Bronchial epithelial cell (primary cell): ENCODE measurements at regions not wholly inside any gene's neighbourhood (a gene's known extent, or its start where the extent isn't known, plus 50 kb on each side); places are given as distances from the start of the nearest gene placed in this dataset.
A peak's percentile ranks its signal among the peaks of the same experiment; 100 is the strongest.

Experiments
- DNase-seq: peaks from one replicate; pipeline ENCODE4 v3.0.0-alpha.2; 2010; ENCODE audit warnings: low read depth
- FAIRE-seq: peaks from 2 replicates; lab custom pipeline; 2011; peaks lifted over from hg19 to GRCh38; lab: Jason Lieb, UNC
- H3K27me3 ChIP-seq: 2 replicates; pipeline ENCODE4 v1.5.1; 2011; ENCODE audit warnings: low read length; ENCODE audit not compliant: control insufficient read depth, insufficient read depth
- H3K36me3 ChIP-seq: 2 replicates; pipeline ENCODE4 v1.5.1; 2011; ENCODE audit warnings: low read length; ENCODE audit not compliant: control insufficient read depth, insufficient read depth
- H3K4me3 ChIP-seq: 2 replicates; pipeline ENCODE4 v1.5.1; 2011; ENCODE audit warnings: mild to moderate bottlenecking, low read depth, low read length, control low read depth
- CTCF ChIP-seq: IDR thresholded peaks from 2 replicates; pipeline ENCODE4 v1.5.1; 2011; ENCODE audit warnings: mild to moderate bottlenecking, moderate library complexity, low read length, control low read depth, inconsistent platforms; ENCODE audit not compliant: insufficient read depth, severe bottlenecking

- no peak for DNase-seq
- no peaks in the 10 kb centered on the region for H3K36me3 ChIP-seq
- TF ChIP-seq CTCF = no peak
- no peaks in the 10 kb centered on the region for H3K27me3 ChIP-seq
- no peak for FAIRE-seq
- no peak overlapping the region for H3K4me3 ChIP-seq
Measured at GRCh38 chr10:8969853-8970252, 915.4 kb downstream of the GATA3 start.

GRCh38 chr10:8975535-8975934 is 921.0 kb downstream of the GATA3 start:
- H3K4me3 ChIP-seq = no peak overlapping the region
- DNase-seq (peak; percentile 60), FAIRE-seq (peak; percentile 77)

GRCh38 chr10:8978100-8978499 is 923.6 kb downstream of the GATA3 start:
- H3K4me3 ChIP-seq = no peak overlapping the region
- H3K27me3 ChIP-seq = no peaks in the 10 kb centered on the region
- peak; percentile 17 for DNase-seq
- no peaks in the 10 kb centered on the region for H3K36me3 ChIP-seq
- no peak for FAIRE-seq
- no peak for TF ChIP-seq CTCF

More at GRCh38 chr10:8975535-8975934, 921.0 kb downstream of the GATA3 start:
- Histone ChIP-seq H3K36me3 (no peaks in the 10 kb centered on the region), H3K27me3 (no peaks in the 10 kb centered on the region)
- TF ChIP-seq CTCF = no peak

GRCh38 chr10:8979976-8980375 is 925.5 kb downstream of the GATA3 start:
- TF ChIP-seq CTCF = no peak
- Histone ChIP-seq H3K4me3 (no peak overlapping the region), H3K27me3 (no peaks in the 10 kb centered on the region), H3K36me3 (no peaks in the 10 kb centered on the region)
- FAIRE-seq (no peak), DNase-seq (no peak)

GRCh38 chr10:8981277-8981676 is 926.8 kb downstream of the GATA3 start:
- Histone ChIP-seq H3K27me3 (no peaks in the 10 kb centered on the region), H3K36me3 (no peaks in the 10 kb centered on the region), H3K4me3 (no peak overlapping the region)
- DNase-seq (no peak), FAIRE-seq (no peak)
- no peak for TF ChIP-seq CTCF

- no peak for TF ChIP-seq CTCF
- H3K4me3 ChIP-seq = no peak overlapping the region
- FAIRE-seq (no peak), DNase-seq (no peak)
- H3K27me3 ChIP-seq = no peaks in the 10 kb centered on the region
- H3K36me3 ChIP-seq = no peaks in the 10 kb centered on the region
Measured at GRCh38 chr10:8985651-8986050, 931.2 kb downstream of the GATA3 start.
